Hypothalamus (tissue), 51 donors: ENCODE measurements at regions not wholly inside any gene's neighbourhood (a gene's known extent, or its start where the extent isn't known, plus 50 kb on each side); places are given as distances from the start of the nearest gene placed in this dataset.
"Not testable (repeated sequence)": the region's sequence is repeated elsewhere in the genome, so short reads cannot be mapped to it uniquely, and the experiment has no call there.

Experiments
- DNase-seq, 51 donors: peaks; one replicate each; lab custom pipeline; 2025; lab: John Stamatoyannopoulos, UW

DNA sequence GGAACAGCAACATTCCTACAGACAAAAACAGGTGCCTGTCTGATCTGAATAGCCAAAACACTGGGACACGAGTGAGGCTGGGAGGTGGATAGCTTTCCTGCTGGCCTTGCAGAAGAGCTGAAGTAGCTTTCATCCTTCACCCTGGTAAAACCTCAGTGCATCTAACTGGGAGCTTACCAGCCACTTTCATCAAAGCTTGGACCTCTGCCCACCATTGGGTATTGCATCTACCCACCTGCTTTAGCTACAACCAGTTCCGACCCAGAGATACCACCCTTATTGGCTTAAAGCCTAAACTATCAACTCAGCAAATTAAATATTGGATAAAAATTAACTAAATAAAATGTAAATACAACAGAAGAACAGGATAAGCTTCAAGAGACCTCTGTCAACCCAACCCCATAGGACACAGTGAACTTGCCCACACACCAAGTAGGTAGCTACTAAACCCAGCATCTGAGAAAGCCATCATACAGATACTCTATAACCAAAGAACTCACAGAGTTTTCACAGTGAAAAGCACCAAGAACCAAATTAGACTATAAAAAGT, 866.3 kb downstream of the FSCB start:
- no peak for DNase-seq

DNA sequence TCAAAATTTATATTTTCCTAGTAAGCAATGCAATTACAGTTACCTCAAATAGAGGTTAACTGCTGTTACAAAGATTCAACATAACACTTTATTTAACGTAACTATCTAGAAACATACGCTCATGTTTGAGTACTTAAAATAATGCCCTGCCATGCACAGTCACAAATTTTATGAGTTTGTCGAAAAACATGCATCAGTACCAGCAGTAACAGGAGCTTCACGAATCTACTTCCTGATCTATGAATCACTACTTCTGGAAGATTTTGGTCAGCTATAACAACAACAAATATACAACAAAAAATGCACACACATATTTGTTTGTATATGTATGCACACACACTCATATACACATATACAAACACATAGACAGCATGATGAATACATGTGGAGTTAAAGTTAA, 881.8 kb downstream of the FSCB start:
- DNase-seq, result no peak

DNA sequence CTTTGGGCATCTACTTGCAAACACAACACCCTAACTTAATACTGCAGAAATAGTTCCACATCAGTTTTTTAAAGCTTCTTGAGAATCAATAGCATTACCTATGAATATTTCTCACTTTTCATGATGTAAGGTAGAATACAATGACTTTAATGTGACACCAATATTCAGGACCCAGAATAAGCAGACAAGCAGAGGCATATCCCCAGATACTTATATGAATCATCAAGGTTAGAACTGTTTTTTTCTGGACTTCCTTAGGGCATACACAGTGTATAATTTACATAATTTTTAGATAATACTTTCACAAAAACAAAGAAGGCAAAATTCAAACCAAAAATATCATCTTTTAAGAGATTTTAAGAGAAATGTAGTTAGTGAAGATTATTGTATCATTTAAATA, 885.8 kb downstream of the FSCB start:
- DNase-seq, result no peak

DNA sequence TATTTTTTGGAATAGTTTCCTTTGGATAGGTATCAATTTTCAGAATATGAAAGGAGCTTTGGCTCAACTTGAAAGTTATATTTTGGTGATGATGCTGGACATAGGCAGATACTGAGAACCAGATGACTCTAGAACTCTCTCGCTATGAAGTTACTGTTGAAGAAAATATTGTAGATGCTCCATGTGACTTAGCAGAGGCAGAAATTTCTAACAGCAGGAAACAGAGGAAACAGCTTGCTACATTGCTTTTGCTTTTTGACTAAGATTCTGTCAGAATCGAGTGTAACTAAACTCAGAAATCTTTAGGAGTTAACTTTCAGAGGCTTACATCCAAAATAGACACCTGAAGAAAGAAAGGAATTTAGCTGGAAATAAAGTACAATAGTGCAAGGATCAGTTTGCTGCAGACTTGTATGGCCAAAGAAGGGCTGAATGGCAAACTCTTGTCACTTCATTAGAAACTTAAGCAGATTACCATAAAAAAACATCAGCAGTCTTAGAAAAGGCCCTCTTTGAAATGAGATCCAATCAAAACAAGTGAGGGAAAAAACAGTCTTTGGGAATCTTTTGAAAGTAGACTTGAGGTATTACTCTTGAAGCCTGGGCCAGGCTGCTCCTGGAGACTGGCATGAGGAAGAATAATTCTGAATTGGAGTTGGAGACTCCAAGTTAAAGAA, 911.8 kb downstream of the FSCB start:
- no peak for DNase-seq

DNA sequence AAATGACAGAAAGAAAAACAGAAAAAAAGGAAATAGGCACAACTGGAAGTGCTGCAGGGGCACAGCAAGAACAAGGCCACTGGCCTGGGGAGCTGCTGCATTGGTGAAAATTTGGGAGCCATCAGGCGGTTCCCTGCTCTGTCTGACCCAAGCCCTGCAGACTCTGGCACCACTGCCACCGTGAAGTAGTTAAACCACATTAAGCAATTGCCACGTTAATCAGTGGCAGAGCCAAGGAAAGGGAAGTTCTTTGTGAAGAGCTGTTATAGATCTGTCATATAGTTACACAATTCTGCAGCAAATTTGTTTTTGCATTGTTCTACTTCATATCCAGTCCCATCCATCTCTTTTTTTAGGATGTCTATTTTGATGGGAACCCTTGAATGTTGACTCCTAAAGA, 915.3 kb downstream of the FSCB start:
- no peak for DNase-seq

DNA sequence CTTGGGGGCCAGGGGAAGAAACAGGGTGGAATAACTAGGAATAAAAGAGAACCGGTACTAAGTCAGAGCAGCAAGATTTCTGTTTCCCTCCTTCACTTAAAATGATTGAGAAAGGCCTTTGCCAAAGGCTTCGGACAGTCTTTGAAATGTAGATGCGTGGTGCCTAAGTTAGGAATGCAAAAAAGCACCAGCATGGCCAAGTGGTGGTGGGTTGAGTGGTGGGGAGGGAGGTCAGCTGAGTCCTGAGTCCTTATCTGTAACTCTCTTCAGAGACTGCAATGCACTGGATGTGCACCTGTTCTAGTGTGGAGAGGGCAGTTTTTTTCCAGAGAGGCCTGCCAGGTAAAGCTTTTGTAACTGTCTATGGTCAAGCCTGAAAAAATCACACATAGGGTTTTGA, 919.9 kb downstream of the FSCB start:
- DNase-seq, result no peak

DNA sequence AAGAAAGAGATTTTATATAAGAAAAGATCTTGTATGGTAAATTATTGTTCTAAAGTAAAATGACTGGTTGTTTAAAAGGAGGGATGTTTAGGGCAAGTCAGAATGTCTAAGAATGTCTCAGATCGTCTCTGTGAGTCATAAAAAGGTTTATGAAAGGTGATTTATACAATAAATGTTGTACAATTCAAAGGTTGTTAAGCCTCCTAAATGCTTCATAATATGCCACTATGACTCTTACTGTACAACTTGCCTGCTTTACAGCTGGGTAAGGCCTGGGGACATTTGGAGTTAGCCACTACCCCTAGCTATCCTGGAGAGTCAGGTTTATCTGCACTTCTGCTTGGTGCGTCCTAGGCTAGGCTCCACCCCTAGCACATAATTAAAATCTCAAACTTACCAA, 927.4 kb downstream of the FSCB start:
- DNase-seq, result no peak

DNA sequence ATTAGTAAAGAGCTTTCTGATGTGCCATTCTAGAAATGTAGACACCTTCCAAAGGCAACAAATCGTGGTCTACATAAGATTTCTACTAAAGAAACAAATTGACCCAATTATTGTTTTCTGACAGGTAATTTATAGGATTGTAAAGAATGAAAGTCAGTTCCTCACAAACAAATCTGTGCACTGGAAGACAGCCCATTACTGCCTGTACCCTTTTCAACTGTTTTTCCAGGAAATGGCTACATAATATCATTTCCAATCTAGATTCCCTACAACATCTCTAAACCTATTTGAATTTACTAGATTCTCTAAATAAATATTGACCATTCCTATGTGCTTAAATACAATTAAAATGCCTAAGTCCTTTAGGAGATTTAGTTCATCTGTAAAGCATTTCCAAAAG, 939.1 kb downstream of the FSCB start:
- DNase-seq, result no peak

DNA sequence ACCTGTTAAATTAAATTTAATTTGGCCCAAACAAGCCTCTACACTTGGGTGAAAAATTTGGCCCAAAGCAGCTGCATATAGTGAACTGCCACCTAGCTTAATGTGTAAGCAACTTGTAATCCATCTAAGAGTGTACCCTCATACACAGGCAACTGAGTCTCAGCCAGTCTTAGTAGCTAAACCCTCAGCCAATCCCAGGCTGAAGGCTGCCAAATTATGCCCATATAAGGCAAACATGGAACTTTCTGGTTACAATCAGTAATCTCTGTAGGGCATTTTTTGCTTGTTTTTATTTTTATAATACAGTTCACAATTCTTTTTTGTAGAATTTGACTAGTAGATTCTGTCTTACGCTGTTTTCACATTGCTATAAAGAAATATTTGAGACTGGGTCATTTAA, 958.7 kb downstream of the FSCB start:
- no peak for DNase-seq

DNA sequence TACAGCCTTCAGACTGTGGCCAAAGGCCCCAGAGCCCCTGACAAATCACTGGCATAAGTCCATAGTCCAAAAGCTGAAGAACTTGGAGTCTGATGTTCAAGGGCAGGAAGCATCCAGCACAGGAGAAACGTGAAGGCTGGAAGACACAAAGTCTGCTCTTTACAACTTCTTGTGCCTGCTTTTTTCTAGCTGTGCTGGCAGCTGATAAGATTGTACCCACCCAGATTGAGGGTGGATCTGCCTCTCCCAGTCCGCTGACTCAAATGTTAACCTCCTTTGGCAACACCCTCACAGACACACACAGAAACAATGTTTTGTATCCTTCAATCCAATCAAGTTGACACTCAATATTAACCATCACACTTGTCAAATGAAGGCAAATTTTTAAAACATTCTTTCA, 959.5 kb downstream of the FSCB start:
- DNase-seq, result not testable (repeated sequence)

DNA sequence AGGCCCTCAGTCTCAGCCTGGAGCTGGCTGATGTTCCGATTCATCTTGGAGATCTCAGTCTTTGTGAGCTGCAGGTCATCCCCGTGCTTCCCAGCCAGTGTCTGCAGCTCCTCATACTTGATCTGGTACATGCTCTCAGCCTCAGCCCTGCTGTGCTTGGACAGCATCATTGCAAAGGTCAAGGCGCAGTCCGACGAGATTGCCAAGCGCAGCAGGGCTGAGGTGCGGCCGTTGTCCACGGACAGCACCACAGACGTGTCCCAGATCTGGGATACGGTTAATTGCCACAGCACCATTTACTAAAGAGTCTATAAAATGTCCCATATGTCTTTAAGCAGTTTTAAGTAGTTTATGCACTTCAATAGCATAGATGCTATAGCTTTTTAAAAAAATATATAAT, 965.7 kb downstream of the FSCB start:
- DNase-seq, result no peak

DNA sequence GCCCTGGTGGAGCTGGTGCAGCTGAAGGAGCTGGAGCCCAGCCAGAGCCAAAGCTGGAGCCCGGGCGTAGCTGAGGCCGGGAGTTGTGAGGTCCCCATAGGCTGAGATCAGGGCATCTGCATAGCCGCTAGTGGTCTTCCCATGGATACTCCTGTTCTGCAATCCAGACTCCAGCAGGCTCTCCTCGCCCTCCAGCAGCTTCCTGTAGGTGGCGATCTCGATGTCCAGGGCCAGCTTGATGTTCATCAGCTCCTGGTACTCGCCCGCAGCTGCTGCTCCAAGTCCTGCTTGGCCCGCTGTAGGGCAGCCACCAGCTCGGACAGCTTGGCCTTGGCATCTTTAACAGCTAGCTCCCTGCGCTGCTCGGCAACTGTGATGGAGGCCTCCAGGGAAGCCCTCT, 966.1 kb downstream of the FSCB start:
- DNase-seq, result no peak

DNA sequence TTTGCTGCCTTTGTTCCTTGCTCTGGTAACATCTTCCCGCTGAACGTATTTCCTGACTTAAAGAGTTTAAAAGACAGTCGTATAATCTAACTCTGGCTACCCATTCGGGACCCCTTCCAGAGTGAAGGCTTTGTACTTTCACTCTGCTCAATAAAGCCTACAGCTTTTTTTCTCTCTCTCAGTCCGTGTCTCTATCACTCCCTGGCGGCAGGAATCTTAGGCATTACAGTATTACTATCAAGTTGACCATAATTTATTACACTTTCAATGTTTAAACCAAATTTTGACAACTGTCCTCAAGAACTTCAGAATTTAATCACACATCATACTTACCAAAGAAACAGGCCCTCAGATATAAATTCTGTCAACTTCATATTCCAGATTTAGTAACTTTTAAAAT, 967.9 kb downstream of the FSCB start:
- DNase-seq, result no peak

DNA sequence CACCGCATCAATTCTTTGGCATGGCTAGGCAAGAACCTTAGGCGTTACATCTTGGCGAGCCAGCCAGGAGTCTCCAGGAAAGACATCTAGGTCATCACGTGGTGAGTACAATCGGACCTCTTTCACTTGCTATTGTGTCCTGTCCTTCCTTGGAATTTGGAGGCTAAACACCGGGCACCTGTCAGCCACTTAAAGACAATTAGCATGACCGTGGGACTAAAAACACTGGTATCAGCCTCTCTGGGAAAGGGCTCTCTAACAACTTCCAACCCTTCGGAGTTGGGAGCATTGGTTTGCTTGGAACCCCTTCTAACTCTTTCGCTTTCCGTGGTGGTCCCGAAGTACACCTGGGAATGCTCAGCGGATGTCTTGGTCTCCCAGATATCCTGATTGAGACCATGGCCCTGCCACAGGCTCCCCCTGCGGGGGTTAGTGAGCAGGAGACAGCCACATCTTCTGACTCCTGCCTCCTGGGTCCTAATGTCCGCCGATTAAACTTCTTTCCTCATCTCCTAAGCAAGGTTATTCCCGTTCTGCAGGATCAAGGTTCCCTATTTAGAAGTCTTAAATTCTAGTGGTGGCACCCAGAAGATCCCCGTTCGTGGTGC, 971.7 kb downstream of the FSCB start:
- no peak for DNase-seq

DNA sequence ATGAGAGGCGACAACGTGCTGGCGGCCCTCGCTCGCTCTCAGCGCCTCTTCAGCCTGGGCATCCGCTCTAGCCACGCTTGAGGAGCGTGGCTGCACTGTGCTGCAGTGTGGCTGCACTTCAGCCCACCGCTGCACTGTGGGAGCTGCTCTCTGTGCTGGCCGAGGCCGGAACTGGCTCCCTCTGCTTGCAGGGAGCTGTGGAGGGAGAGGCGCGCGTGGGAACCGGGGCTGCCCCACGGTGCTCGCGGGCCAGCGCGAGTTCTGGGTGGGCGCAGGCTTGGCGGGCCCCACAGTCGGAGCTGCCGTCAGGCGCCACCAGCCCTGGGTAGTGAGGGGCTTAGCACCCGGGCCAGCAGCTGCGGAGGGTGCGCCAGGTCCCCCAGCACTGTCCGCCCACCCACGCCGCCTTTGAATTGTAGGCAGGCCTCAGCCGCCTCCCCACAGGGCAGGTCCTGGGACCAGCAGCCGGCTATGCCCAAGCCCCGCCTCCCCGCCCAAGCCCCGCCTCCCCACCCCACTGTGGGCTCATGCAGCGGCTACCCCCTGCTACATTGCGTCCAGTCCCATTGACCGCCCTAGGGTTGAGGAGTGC, 974.2 kb downstream of the FSCB start:
- no peak for DNase-seq

DNA sequence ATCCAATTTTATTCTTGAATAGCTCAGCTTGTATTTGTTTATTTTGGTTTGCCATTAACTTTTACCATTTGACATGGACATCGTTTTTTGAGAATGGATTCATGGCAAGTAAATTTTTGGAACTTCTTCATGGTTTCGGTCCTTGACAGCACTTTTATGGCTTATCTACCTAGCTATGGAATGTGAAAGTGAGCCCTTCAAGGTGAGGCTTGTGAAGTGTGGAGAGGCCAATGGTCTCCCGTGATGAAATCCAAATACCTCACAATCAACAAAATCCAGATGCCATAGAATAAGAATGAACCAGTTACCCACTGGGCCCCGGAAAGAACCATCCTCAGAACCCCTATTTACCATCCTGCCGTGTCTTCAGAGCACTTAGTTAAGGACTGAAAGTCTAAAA, 978.8 kb downstream of the FSCB start:
- no peak for DNase-seq

DNA sequence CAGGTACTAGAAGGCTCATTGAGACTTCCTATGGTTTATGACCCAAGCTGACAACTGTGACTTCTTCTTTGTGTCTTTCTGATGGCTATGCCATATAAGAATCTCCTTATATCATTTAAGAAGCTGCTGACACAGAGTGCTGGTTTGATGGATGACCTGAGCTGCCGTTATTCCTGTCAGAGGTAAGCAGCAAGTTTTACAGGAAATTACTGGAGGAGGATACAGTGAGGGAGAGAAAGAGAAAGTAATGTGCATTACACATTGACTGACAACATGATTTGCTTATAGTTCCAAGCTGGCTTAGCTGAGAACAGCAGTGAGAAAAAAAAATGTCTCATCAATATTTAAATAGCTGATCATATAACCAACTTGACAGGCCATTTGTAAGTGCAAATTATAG, 981.4 kb downstream of the FSCB start:
- no peak for DNase-seq

DNA sequence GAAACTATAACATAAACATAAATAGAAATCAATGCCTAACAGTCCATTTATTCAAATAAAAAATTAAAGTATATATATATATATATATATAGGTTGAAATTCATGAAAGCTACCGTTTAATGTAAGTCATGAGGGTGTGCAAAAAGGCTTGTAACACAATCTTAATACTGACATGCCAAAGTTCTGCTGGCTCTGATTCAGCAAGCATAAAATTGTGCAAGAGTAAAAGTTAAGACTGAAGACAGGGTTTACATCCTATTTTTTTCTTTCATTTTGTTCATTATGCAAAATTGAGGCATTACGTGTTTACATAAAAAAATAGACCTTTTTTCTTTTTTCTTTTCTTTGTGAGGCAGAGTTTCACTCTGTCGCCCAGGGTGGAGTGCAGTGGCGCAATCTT, 984.2 kb downstream of the FSCB start:
- DNase-seq, result no peak

DNA sequence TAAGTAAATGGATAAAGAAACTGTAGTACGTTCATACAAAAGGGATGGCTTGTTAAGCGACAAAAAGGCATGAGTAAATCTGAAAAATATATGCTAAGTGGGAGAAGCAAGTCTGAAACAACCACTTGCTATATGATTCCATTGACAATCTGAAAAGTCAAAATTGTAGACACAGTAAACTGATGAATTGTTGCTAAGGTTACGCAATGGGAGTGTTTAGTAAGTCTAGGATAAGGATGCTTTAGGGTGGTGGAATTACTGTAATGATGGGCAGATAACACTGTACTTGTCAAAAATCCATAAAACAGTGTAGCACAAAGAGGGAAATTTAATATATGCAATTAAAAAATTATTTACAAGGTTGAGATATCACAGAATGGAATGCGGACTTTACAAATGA, 984.9 kb downstream of the FSCB start:
- DNase-seq, result no peak

DNA sequence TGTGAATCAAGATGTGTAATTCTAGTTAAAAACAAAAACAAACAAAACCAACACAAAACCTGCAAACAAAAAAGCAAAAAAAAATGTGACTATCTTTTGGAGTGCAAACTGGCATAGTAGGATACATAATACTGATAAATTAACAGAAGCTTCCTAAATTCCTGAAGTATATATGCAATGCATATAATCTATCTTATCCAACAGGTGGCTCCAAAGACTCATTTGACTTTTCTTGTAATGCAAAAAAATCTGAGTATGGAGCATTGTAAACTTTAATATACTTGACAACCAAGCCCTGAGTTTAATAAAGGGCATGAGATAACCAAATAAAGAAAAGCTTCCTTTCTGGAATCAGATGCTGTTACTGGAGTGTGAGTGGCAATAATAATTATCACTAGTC, 1003.6 kb downstream of the FSCB start:
- no peak for DNase-seq

DNA sequence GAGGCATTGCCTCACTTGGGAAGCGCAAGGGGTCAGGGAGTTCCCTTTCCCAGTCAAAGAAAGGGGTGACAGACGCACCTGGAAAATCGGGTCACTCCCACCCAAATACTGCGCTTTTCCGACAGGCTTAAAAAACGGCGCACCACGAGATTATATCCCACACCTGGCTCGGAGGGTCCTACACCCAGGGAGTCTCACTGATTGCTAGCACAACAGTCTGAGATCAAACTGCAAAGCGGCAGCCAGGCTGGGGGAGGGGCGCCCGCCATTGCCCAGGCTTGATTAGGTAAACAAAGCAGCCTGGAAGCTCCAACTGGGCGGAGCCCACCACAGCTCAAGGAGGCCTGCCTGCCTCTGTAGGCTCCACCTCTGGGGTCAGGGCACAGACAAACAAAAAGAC, 1014.7 kb downstream of the FSCB start:
- DNase-seq, result not testable (repeated sequence)

DNA sequence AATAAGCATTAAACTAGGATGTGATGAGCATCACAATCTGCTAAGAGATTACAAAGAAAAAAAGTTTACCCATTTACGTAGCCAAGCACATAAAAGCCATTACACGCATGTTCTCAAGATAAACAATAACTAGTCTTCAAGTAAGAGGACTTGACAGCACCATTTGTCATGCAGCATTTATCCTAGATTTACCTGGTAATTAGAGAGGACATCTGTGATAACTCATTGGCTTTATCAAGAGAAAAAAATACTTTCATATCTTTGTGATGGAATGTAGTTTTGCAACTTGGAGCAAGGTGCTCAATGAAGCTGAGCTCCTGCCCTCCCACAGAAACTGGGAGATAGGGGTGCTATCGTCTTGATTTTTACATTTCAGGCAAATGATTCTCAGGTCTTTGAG, 1023.7 kb downstream of the FSCB start:
- no peak for DNase-seq
